Epithelial cell of esophagus (primary cell): ENCODE measurements at regions not wholly inside any gene's neighbourhood (a gene's known extent, or its start where the extent isn't known, plus 50 kb on each side); places are given as distances from the start of the nearest gene placed in this dataset.

Experiments
- DNase-seq: peaks from one replicate; pipeline ENCODE4 v3.0.0; 2010; ENCODE audit warnings: low read depth
- H3K4me3 ChIP-seq: 2 replicates; pipeline ENCODE4 v1.5.1; 2011; ENCODE audit warnings: mild to moderate bottlenecking, low read length, control low read depth
- TF ChIP-seq, protein P1 (sequence below): IDR thresholded peaks from 2 replicates; pipeline ENCODE4 v1.5.1; 2011; ENCODE audit warnings: low read depth, mild to moderate bottlenecking, low read length, control low read depth, inconsistent platforms; ENCODE audit not compliant: insufficient read depth; ENCODE audit errors: missing control alignments

GRCh38 chr6:151671195-151671594, 136.3 kb upstream of the ESR1 start:
- no peak for DNase-seq
- TF ChIP-seq, protein P1, sequence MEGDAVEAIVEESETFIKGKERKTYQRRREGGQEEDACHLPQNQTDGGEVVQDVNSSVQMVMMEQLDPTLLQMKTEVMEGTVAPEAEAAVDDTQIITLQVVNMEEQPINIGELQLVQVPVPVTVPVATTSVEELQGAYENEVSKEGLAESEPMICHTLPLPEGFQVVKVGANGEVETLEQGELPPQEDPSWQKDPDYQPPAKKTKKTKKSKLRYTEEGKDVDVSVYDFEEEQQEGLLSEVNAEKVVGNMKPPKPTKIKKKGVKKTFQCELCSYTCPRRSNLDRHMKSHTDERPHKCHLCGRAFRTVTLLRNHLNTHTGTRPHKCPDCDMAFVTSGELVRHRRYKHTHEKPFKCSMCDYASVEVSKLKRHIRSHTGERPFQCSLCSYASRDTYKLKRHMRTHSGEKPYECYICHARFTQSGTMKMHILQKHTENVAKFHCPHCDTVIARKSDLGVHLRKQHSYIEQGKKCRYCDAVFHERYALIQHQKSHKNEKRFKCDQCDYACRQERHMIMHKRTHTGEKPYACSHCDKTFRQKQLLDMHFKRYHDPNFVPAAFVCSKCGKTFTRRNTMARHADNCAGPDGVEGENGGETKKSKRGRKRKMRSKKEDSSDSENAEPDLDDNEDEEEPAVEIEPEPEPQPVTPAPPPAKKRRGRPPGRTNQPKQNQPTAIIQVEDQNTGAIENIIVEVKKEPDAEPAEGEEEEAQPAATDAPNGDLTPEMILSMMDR, result no peak
- H3K4me3 ChIP-seq, result no peak overlapping the region

- DNase-seq, result no peak
- no peak overlapping the region for H3K4me3 ChIP-seq
- TF ChIP-seq, protein P1, result no peak
Measured at GRCh38 chr6:151674578-151674977, 132.9 kb upstream of the ESR1 start.

- DNase-seq, result peak; percentile 77
- TF ChIP-seq, protein P1, result peak; percentile 99
- no peak overlapping the region for H3K4me3 ChIP-seq
Measured at GRCh38 chr6:151675746-151676459, 131.6 kb upstream of the ESR1 start.

DNA sequence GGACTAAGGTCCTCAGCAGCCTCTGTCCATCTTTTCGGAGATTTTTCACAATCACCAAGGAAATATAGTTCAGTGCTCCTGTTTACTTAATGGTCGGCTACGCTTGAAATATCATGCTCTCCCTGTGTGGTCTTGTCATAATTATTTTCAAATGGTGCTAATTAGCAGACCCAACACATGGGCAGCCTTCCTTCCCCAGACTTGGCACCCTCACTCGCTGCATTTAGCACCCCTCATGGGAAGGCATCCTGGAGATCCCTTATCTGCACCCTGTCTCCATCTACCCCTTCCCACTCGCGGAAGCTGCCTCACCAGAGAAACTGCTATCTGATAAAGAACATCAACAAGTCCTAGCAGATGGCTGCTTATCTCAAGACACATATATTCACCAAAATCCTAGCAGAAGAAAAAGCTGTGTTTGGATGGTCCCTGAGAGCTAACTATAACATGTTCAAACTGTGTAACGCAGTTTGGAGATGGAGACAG, 131.0 kb upstream of the ESR1 start:
- TF ChIP-seq, protein P1, result no peak
- no peak overlapping the region for H3K4me3 ChIP-seq
- DNase-seq, result no peak

- no peak for DNase-seq
- TF ChIP-seq, protein P1, result no peak
- H3K4me3 ChIP-seq, result no peak overlapping the region
Measured at GRCh38 chr6:151677404-151677803, 130.1 kb upstream of the ESR1 start.

GRCh38 chr6:151679081-151679480, 128.4 kb upstream of the ESR1 start:
- peak; percentile 31 for DNase-seq

More at GRCh38 chr6:151679081-151679480, 128.4 kb upstream of the ESR1 start:
- H3K4me3 ChIP-seq, result no peak overlapping the region
- TF ChIP-seq, protein P1, result no peak
